Activated naive CD4-positive, alpha-beta T cell treated with Interleukin-2 at 50 U/mL for 16 hours (primary cell): ENCODE measurements at regions not wholly inside any gene's neighbourhood (a gene's known extent, or its start where the extent isn't known, plus 50 kb on each side); places are given as distances from the start of the nearest gene placed in this dataset.
"Not testable (repeated sequence)": the region's sequence is repeated elsewhere in the genome, so short reads cannot be mapped to it uniquely, and the experiment has no call there.

ENCODE experiments used
- DNase-seq: peaks from one replicate; pipeline ENCODE4 v3.0.0-alpha.2; 2020

DNA sequence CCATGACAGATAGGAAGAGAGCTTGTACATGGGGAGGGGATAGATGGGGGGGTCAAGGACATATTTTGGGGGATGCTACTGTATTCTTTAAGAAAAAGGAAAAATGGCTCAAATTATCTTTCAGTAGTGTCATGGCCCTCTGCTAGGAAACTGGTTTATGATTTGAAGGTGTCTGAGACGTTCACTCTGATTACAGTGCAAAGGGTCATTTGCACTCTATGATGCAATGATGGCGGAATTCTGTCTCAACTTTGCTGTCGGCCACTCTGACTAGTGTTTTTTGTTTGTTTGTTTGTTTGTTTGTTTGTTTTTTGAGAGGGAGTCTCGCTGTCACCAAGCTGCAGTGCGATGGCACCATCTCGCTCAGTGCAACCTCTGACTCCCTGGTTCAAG lies 180.0 kb downstream of the SOX4 start:
- no peak for DNase-seq

DNA sequence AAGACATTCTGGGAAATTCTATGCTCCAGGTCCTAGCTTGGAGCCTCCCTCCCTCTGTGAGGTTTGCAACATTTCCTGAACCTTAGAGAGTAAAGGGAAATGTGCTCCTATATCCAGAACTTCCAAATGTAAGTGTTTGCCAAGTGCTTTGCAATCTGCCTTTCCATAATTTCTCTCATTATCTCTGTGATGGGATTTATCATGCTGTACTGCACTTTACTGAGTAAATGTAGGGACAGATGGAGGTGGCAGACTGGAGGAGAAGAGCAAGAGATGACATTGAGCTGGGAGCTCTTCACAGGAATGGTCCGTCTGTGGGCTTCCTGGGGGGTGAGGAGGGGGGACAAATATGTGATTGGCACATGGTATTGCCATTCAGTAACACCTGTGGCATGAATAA lies 184.3 kb downstream of the SOX4 start:
- no peak for DNase-seq

DNA sequence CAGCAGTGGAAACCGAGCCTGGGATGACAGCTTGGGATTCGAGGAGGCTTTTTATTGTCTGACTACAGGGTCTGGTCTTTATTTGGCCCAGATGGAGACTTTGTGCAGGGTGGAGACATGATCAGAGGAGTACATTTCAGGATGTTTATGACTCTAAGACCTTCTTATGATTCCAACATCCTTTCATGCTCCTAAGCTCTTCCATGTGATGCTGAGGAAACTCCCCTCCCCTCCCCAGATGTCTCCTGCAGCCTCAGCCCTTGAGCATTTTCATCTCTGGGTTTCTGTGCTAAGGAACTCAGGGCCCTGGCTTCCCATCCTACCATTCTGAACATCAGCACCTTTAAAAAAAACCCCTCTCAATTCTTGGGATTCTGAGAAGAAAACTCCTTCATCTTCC lies 186.6 kb downstream of the SOX4 start:
- no peak for DNase-seq

DNA sequence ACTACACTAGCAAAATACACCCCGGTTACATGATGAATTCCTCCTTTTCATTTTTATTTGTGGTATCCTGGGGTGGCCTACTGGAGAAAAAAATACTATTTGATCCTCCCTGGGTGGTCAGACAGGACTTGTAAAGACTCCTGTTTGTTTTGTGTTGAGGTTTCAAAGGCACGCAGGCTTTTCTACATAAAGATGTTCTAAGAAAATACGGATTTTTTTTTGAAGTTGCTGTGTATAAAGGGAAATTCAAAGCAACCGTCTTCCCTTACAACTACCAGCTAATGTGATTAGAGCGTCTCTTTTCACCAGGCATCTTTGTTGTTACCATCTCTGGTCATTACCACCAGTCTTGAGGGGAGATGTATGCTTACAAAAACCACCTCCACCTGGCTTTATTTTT lies 187.1 kb downstream of the SOX4 start:
- no peak for DNase-seq

DNA sequence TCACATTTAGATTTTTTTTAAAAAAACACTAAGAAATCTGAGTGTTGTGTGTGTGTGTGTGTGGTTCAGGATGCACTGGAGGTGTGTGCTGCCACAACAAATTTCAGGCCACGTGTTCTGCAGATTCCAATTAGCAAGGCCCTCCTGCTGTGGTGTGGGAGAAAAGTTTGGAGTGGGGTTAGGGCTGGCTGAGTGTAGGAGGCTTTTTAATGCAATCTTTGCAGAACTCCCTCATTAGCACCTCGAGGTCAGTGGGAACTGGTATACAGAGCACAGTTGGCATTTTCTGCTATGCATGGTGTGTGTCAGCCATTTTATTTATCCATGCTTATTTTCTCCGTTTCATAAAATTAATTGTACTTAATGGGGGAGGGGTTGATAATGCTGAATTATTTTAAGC lies 187.6 kb downstream of the SOX4 start:
- DNase-seq: no peak

DNA sequence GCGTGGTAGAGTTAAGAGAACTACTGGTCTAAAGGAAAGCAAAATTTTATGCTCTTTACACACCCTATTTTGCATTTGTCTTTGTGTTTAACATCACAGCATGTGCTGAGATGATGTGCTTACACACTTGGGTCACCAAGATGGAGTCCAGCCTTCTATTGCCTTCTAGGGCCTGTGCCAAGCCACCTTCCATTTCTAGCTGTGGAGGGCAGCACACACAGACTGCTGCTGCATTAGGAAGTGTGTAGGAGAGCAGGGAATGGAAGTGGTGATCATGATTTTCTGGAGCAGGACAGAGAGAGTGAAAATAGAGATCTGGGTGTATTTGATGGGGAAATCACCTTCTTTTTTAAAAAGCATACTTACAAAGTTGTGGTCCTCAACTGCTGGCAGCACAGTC lies 191.6 kb downstream of the SOX4 start:
- no peak for DNase-seq

DNA sequence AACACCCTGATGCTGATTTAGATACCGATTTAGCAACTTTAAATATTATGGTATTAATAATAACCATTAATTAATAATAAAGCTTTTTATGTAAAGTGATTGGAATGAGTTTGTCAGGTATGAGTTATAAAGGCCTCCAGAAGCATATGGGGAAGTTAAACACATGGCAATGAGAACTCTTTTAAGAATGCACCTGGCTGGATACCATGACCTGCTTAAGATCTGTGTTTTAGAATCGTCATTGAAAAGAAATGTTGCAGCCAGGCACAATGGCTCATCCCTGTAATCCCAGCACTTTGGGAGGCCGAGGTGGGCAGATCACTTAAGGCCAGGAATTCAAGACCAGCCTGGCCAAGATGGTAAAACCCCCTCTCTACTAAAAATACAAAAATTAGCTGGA lies 197.5 kb downstream of the SOX4 start:
- DNase-seq: no peak

DNA sequence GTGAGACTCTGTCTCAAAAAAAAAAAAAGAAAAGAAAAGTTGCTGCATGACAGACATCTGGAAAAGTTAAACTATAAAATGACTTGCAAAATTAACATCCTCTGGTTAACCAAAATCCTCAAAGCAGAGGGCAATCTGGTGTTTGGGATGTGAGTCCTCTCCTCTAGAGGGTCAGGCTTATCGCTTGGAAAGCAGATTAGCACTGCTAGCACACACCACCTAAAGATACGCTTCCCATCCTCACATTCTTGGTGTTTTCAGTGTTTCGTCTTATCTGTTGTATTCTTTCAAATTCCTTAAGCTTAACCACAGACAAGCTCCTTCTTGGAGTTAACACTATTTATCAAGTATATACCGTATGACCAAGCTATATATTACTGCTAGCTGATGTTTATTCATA lies 198.0 kb downstream of the SOX4 start:
- no peak for DNase-seq

DNA sequence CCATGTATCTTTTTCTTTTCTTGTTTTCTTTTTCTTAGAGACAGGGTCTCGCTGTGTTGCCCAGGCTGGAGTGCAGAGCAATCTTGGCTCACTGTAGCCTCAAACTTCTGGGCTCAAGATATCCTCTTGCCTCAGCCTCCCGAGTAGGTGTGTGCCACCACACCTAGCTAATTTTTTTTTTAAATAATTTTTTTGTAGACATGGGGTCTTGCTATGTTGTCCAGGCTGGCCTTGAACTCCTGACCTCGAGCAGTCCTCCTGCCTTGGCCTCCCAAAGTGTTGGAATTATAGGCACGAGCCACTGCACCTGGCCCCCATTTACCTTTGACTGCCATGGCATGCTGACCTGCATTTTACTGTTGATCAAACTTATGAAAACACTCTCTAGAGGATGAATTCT lies 198.6 kb downstream of the SOX4 start:
- no peak for DNase-seq

DNA sequence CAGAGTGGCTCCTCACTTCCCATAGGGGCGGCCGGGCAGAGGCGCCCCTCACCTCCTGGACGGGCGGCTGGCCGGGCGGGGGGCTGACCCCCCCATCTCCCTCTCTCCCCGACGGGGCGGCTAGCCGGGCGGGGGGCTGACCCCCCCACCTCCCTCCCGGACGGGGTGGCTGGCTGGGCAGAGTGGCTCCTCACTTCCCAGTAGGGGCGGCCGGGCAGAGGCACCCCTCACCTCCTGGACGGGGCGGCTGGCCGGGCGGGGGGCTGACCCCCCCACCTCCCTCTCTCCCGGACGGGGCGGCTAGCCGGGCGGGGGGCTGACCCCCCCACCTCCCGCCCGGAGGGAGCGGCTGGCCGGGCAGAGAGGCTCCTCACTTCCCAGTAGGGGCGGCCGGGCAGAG lies 203.4 kb downstream of the SOX4 start:
- not testable (repeated sequence) for DNase-seq

DNA sequence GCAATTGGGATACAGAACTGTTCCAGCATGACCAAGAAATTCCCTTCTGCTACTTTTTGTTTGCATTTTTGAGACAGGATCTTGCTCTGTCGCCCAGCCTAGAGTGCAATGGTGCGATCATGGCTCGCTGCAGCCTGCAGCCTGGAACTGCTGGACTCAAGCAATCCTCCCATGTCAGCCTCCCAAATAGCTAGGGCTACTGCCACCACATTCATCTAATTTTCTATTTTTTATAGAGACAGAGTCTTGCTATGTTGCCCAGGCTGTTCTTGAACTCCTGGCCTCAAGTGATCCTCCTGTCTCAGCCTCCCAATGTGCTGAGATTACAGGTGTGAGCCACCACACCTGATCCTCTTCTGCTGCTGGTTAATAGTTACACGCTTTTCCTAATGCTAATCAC lies 204.9 kb downstream of the SOX4 start:
- no peak for DNase-seq

DNA sequence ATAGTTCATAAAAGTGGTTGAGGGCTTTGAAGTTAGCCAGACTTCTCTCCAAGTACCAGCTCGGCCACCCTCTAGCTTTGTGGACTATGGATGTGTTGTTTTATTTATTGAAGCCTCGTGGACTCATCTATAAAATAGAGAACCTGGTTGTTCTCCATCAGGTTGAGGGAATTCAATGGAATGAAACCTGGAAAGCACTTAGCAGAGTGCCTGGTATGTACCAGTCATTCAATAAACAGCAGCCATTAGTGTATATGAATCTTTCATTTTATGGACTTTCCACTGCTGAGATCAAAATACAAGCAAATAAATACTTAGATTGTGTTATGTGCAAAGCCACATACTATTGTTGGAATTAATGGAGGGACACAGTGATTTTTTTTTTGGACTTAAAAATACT lies 206.8 kb downstream of the SOX4 start:
- no peak for DNase-seq

DNA sequence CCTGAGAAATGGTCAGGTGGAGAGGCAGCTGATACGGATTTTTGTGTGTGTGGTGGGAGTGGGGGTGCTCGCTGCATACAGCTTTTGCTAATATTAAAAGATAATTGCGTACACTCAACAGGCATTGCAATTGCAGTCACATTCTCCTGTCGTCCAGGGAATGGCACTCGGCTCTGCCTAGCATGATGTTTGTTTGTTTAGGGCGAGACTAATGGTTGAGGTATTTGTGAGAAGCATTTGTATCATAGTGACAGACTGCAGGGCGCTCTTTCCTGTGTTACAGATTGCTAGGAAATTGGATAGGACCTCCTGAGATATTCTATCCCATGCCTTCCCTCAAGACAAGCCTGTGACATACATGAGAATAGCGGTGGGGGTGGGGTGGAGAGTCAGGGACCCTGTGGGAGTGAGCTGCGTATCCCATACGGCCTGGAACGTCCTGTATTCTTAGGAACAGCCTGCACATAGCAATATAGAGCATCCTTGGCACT lies 207.4 kb downstream of the SOX4 start:
- DNase-seq: no peak

DNA sequence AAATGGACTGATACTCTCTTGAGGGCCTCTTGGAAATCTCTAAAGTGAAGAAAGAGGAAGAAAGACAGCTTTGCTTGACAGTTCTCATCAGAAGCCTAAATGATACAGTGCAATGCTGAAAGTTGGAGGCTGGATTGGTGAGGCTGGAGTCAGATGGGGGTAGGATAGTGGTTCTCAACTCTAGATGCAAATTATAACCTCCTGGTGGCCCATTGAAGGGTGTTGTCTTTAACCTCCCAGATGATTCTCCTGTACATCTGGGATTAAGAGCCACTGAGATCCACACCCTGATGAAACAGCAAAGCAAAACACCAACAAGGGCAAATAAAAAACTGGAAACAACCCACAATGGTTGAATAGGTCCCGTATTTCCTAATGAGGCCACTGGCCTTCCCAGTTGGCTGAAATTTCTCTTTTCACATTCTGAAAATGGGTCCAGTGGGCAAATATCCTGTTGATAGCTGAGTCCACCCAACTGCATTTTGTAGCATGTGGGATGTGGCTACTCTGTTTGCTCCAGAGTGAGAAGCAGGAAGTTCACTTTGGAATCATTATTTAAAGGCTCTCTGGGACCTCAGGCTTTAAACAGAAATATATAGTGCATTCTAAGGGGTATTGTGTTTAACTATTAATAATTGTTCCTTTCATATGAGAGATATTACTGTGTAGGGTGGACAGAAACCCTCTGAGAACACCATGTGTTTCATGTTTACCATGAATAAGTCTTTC lies 208.1 kb downstream of the SOX4 start:
- no peak for DNase-seq

DNA sequence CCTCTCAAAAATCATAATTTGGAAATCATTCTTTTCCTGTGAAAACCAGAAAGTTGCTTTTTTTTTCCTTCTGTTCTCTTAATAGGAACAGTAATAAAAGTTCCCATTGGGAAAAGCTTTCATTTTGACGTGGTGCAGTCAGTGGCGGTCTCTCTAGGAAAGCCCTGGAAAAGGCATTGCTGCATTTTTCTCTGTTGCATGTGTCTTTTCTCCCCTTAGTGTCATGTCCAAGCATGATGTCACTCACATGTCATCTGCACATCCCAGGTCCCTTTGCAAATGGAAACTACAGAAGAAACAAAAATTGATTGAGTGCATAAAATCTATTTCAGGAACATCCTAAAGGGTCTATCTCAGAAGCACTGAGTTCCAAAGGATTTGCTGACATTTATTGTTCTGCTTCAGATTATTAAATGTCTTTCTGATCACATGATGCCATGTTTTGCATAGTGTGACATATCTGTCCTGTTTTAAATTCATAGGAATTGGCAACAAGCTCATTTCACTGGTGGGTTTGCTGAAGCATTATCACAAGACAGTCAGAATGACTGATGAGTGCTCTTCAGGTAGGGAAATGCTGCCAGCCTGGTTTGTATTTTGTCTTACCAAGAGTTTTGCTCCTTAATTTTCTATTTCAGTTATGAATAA lies 208.7 kb downstream of the SOX4 start:
- DNase-seq: no peak

DNA sequence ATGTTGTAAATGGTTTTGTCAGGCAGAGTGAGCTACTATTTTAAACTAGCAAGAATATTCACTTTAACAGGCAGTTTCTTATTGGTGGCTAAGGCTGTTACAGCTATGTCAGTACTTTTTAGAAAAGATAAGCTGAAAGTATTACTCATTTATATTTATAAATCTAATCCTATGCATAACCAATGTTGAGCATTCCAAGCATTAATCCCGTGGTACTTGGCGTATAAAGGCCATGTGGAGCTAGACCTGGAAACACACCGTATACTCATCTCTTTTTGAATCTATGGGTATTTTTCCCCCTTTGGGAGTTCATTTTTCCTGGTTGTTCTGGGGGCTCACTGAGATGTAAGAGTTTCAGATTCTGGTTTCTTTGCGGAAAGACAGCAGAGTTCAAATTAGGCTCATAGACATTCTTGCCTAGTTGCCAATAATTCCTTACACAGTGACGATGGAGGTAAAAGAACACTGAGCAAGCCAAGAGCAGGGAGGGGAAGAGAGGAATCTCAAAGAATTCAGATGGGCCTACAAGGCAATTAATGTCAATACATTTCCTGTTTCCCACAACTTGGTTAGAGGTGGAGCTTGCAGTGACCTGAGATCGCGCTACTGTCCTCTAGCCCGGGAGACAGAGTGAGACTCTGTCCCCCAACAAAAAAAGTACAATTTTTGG lies 211.5 kb downstream of the SOX4 start:
- DNase-seq: no peak

DNA sequence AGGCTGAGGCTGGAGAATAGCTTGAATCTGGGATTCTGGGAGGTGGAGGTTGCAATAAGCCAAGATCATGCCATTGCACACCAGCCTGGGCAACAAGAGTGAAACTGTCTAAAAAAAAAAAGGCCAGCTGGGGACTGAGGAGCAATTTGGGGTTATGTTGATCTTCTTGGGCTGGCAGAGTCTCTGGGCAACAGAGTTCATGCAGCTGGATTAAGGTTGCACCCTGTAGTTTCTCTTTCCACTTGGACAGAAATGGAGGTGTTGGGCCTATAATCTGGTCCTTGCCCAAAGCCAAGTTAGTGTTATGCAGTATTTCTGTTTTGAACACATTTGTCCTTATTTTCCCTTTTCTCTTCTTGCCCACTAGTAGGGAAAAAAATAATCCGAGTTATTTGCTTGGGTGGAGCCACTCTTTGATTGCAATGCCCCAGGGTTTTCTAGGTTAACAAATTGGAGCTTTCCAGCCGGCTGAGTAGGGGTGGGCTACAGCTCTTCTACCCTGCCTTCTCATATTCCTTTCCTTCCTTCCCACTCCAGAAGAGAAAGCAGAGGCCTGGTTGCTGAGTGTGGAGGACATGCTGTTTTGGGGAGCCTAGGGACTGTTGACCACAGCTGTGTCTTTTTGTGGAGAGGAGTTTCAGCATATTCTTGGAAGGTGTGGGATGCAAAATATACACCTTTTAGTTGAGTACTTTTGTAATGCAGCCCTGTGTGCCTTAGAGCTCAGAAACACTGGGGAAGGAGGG lies 213.9 kb downstream of the SOX4 start:
- no peak for DNase-seq

DNA sequence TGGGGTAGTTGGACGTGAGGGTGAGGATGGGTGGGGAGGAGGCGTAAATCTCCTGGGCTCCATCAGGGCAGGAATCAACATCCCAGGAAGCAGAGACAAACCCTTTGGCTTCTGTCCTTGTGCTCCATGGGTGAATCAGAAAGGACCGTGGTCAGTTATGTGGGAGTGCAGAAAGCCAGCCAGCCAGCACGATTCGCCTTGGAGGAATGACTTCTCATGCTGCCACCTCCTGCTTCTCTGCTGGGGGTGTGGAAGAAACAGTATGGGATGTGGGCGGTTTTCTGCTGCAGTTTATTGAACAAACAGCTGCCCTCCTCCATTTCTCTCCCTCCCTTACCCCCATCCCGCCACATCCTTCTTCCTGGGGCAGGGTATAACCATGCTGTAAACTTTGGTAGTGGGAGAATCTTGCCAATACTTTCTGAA lies 214.5 kb downstream of the SOX4 start:
- DNase-seq: no peak

DNA sequence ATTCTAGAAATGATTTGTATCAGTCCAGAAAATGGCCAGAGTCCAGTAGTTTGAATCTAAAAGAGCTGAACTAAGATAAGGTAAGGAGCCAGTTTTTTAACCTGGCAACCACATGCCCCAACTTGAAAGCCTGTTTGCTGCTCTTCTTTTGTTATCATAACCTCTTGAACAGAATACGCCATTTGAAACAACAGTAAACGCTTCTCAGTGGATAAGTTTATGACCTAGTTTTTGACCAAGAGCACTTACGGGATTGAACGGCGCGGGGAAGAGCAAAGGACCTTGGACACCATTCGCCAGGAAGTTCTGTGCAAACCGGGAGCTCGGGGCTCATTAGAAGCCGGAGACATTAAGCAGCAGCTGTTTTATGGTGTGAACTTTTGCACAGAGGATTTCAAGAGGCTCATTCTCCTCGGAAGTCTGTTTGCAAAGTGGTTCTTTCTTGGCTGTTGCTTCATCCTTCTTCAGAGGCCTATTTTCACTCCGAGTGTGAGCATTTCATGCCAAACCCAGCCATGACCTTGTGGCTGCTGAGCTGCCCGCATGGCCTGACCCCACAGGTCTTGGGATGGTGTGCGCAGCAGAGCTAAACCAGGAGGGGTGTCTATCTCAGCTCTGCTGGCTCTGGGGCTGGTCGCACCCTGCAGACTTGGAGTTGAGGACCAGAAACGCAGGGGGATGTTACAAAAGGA lies 215.1 kb downstream of the SOX4 start:
- DNase-seq: no peak

DNA sequence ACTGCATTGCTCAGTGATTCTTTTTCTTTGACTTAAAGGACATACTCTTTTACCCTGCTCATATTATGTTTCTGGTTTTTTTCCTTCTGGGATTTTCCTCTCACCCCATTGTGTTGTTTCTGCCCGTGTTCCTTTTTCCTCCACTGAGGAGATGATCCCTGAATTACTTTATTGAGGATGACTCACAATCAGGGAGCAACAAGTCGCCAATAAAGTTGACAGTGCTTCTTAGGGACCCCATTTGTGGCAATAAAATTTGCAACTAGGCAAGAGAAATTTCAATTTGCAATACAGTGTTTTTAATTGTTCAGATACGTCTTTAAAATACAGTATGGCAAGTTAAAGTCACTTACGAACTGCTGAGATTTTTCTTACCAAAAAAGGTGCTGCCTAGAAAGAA lies 217.9 kb downstream of the SOX4 start:
- no peak for DNase-seq

DNA sequence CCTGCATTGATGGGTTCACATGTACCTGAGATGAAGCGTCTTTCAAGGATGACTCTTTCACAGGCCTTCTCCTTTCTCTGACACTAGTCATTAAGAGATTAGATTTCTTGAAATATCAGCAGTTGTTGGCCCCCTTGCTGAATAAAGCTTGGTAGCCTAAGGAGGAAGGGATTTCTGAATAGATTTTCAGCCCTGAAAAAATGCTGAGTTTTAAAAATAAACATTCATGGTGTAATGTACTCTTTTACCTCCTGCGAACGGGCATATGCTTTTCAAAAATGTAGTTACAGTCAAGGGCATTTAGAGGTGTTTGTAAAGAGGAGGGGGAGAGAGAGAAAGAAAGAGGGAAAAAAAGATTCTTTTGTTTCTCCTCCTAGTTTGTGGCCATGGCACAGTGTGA lies 222.7 kb downstream of the SOX4 start:
- no peak for DNase-seq

DNA sequence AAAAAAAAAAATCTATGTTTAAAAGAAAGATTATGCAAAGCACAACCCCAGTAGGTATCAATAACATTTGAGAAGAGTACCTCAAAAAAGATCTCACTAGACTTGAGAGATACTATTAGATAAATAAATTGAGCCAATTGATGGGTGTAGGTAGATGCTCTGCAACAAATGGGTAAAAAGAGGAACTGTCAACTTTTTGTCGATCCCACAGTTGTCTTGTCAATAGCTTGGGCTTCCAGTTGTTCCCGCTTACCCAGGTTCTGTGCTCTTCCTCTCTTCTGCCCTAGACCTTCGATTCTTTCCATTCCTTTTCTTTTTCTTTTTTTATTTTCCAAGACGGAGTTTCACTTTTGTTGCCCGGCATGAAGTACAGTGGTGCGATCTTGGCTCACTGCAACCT lies 226.9 kb downstream of the SOX4 start:
- no peak for DNase-seq

DNA sequence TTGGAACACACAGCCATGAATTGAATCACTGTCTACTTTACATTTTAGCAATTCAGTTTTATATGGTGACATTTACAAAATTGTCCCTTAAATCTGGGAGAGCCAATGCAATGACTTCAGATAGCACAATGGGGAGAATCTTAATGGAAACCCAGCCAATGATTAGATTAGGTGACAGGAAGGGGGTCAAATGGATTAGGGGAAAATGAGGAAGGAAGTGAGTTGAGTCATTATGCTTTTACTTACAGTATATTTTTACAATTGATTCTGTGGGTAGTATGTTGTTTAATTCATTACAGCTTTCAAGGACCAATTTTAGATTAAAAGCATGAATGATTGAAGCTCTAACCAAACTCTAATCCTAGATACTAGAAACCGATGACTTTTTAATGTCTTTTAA lies 229.8 kb downstream of the SOX4 start:
- no peak for DNase-seq
